GM23338 (cell line): ENCODE measurements at regions not wholly inside any gene's neighbourhood (a gene's known extent, or its start where the extent isn't known, plus 50 kb on each side); places are given as distances from the start of the nearest gene placed in this dataset.

Experiments
- ATAC-seq: fragments of 200-7000 bp; cut with Tn5 transposase; 3 replicates; pipeline ENCODE4 v1.9.1; 2020
- DNase-seq: peaks from one replicate; pipeline ENCODE4 v3.0.0-alpha.2; 2015; ENCODE audit warnings: low spot score
- H2AFZ ChIP-seq: fragments of 200-600 bp; sonication (generic); 2 replicates; pipeline ENCODE4 v1.8.0; 2016; ENCODE audit warnings: antibody characterized with exemption, mild to moderate bottlenecking, moderate library complexity
- H3F3A ChIP-seq: fragments of 200-600 bp; sonication (generic); replicated peaks from 2 replicates; pipeline ENCODE4 v1.8.0; 2017; ENCODE audit warnings: antibody characterized with exemption, mixed run types, low read depth
- H3K27ac ChIP-seq: fragments of 200-600 bp; sonication (generic); 2 replicates; pipeline ENCODE4 v1.6.1; 2016; ENCODE audit warnings: low read depth
- H3K27me3 ChIP-seq: fragments of 200-600 bp; sonication (generic); 2 replicates; pipeline ENCODE4 v1.8.0; 2016; ENCODE audit warnings: mild to moderate bottlenecking, mixed run types, moderate library complexity; ENCODE audit not compliant: insufficient read depth
- H3K36me3 ChIP-seq: fragments of 200-600 bp; sonication (generic); 2 replicates; pipeline ENCODE4 v1.8.0; 2016; ENCODE audit warnings: mild to moderate bottlenecking; ENCODE audit not compliant: insufficient read depth
- H3K4me1 ChIP-seq: fragments of 200-600 bp; sonication (generic); 2 replicates; pipeline ENCODE4 v1.8.0; 2016; ENCODE audit warnings: mild to moderate bottlenecking, moderate library complexity; ENCODE audit not compliant: insufficient read depth
- H3K4me2 ChIP-seq: fragments of 200-600 bp; sonication (generic); 2 replicates; pipeline ENCODE4 v1.7.1; 2017; ENCODE audit warnings: mixed run types
- H3K4me3 ChIP-seq: fragments of 200-600 bp; sonication (generic); 2 replicates; pipeline ENCODE4 v1.6.1; 2016; ENCODE audit warnings: mixed run types
- H3K79me2 ChIP-seq: fragments of 200-600 bp; sonication (generic); replicated peaks from 2 replicates; pipeline ENCODE4 v1.8.0; 2017; ENCODE audit warnings: mild to moderate bottlenecking; ENCODE audit not compliant: insufficient read depth
- H3K9me2 ChIP-seq: fragments of 200-600 bp; sonication (generic); 2 replicates; pipeline ENCODE4 v1.8.0; 2017; ENCODE audit not compliant: insufficient read depth
- H4K20me1 ChIP-seq: fragments of 200-600 bp; sonication (generic); replicated peaks from 2 replicates; pipeline ENCODE4 v1.8.0; 2017; ENCODE audit warnings: mild to moderate bottlenecking; ENCODE audit not compliant: insufficient read depth
- H3K27ac Mint-ChIP-seq: 2 replicates; pipeline ENCODE4 v1.8.0; 2020; ENCODE audit warnings: inconsistent platforms, mild to moderate bottlenecking, moderate library complexity, mixed read lengths
- H3K27me3 Mint-ChIP-seq: 3 replicates; pipeline ENCODE4 v1.8.0; 2022; ENCODE audit warnings: low read depth, mild to moderate bottlenecking, moderate library complexity, mixed read lengths, inconsistent platforms; ENCODE audit not compliant: insufficient read depth, poor library complexity
- H3K36me3 Mint-ChIP-seq: 3 replicates; pipeline ENCODE4 v1.8.0; 2021; ENCODE audit warnings: low read depth, mild to moderate bottlenecking, inconsistent platforms, moderate library complexity, mixed read lengths
- H3K4me1 Mint-ChIP-seq: 3 replicates; pipeline ENCODE4 v1.8.0; 2020; ENCODE audit warnings: mild to moderate bottlenecking, inconsistent platforms, mixed read lengths
- H3K4me3 Mint-ChIP-seq: 3 replicates; pipeline ENCODE4 v1.8.0; 2021; ENCODE audit warnings: moderate library complexity, mild to moderate bottlenecking, inconsistent platforms, mixed read lengths
- H3K9me3 Mint-ChIP-seq: 3 replicates; pipeline ENCODE4 v1.8.0; 2020; ENCODE audit warnings: moderate library complexity, mild to moderate bottlenecking, inconsistent platforms, mixed read lengths
- CREB1 ChIP-seq: fragments of 250-450 bp; sonication (Bioruptor Pico); IDR thresholded peaks from 2 replicates; pipeline ENCODE4 v1.5.0; 2020; ENCODE audit warnings: low read depth, mild to moderate bottlenecking, moderate library complexity
- EZH2 ChIP-seq: fragments of 200-600 bp; sonication (generic); IDR thresholded peaks from one replicate; pipeline ENCODE4 v1.8.0; 2017; ENCODE audit warnings: antibody characterized with exemption, mild to moderate bottlenecking, low read depth; ENCODE audit not compliant: unreplicated experiment
- EZH2phosphoT487 ChIP-seq: fragments of 200-600 bp; sonication (generic); IDR thresholded peaks from one replicate; pipeline ENCODE4 v1.8.1; 2018; ENCODE audit warnings: antibody characterized with exemption; ENCODE audit not compliant: unreplicated experiment
- JUNB ChIP-seq: IDR thresholded peaks from one replicate; pipeline ENCODE4 v1.6.1; 2016; ENCODE audit warnings: antibody characterized with exemption; ENCODE audit not compliant: unreplicated experiment
- NANOG ChIP-seq: IDR thresholded peaks from 2 replicates; pipeline ENCODE4 v1.6.1; 2016; ENCODE audit warnings: antibody characterized with exemption, borderline replicate concordance
- POLR2AphosphoS5 ChIP-seq: IDR thresholded peaks from 2 replicates; pipeline ENCODE4 v1.6.1; 2016; ENCODE audit warnings: antibody characterized with exemption, low read depth
- STAT1 ChIP-seq: IDR thresholded peaks from one replicate; pipeline ENCODE4 v1.6.1; 2016; ENCODE audit warnings: antibody characterized with exemption; ENCODE audit not compliant: unreplicated experiment
- ZNF114 ChIP-seq: fragments of 250-450 bp; sonication (Bioruptor Pico); IDR thresholded peaks from 2 replicates; pipeline ENCODE4 v1.5.0; 2020; ENCODE audit warnings: mild to moderate bottlenecking, moderate library complexity
- ZNF331 ChIP-seq: fragments of 250-450 bp; sonication (Bioruptor Pico); IDR thresholded peaks from 2 replicates; pipeline ENCODE4 v1.5.0; 2020; ENCODE audit warnings: low read depth, mild to moderate bottlenecking, moderate library complexity
- TF ChIP-seq, protein P1 (sequence below), 2 experiments: fragments of 200-600 bp in 1 of 2; sonication (generic) in 1 of 2; conservative IDR thresholded peaks; 2 replicates each; pipeline versions ENCODE4 v1.5.1 to v1.6.1; 2016 to 2017; ENCODE audit warnings: antibody characterized with exemption in 2 of 2, low read depth in 2 of 2, mild to moderate bottlenecking in 2 of 2, moderate library complexity in 1 of 2
- TF ChIP-seq, protein P2 (sequence below): IDR thresholded peaks from 2 replicates; pipeline ENCODE4 v1.6.1; 2016; ENCODE audit warnings: antibody characterized with exemption
- TF ChIP-seq, protein P3 (sequence below): fragments of 250-450 bp; sonication (Bioruptor Pico); IDR thresholded peaks from 2 replicates; pipeline ENCODE4 v1.5.0; 2020; ENCODE audit warnings: mild to moderate bottlenecking, moderate library complexity
- TF ChIP-seq, protein P4 (sequence below): IDR thresholded peaks from one replicate; pipeline ENCODE4 v1.6.1; 2018; ENCODE audit warnings: antibody characterized with exemption; ENCODE audit not compliant: unreplicated experiment

DNA sequence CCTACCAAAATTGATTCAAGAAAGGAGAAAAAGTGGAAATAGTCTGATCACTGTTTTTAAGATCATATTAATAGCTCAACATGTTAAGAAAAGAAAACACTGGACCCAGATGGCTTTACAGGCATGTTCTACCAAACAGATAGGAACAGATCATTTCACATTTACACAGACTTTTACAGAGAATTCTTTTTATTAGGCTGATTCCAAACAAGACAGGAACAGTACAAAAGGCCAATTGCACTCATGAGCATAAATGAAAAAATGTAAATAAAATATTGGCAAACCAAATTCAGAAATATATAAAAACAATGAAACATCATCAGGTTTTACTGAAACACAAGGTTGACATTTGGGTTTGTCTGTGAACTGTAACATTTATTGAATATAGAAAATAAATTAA is 106.5 kb downstream of the WNT5A start:
- no peaks in the 10 kb centered on the region for H3K79me2 ChIP-seq
- Mint-ChIP-seq H3K36me3 (no peaks in the 10 kb centered on the region), H3K4me3 (no peak overlapping the region), H3K27ac (no peak overlapping the region), H3K27me3 (no peaks in the 10 kb centered on the region), H3K4me1 (no peaks in the 10 kb centered on the region), H3K9me3 (no peaks in the 10 kb centered on the region)
- H3K4me1 ChIP-seq: no peaks in the 10 kb centered on the region
- TF ChIP-seq CREB1: no peak
- no peak for TF ChIP-seq ZNF114 (CRISPR knock-in tag)
- no peak for TF ChIP-seq NANOG
- TF ChIP-seq EZH2: no peak
- TF ChIP-seq STAT1: no peak
- no peak for TF ChIP-seq ZNF331 (CRISPR knock-in tag)
- TF ChIP-seq, protein P1, sequence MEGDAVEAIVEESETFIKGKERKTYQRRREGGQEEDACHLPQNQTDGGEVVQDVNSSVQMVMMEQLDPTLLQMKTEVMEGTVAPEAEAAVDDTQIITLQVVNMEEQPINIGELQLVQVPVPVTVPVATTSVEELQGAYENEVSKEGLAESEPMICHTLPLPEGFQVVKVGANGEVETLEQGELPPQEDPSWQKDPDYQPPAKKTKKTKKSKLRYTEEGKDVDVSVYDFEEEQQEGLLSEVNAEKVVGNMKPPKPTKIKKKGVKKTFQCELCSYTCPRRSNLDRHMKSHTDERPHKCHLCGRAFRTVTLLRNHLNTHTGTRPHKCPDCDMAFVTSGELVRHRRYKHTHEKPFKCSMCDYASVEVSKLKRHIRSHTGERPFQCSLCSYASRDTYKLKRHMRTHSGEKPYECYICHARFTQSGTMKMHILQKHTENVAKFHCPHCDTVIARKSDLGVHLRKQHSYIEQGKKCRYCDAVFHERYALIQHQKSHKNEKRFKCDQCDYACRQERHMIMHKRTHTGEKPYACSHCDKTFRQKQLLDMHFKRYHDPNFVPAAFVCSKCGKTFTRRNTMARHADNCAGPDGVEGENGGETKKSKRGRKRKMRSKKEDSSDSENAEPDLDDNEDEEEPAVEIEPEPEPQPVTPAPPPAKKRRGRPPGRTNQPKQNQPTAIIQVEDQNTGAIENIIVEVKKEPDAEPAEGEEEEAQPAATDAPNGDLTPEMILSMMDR (conservative IDR thresholded peaks at IDR 0.05; ENCODE audit: low read depth in 2 of 2): no peak
- TF ChIP-seq, protein P2, sequence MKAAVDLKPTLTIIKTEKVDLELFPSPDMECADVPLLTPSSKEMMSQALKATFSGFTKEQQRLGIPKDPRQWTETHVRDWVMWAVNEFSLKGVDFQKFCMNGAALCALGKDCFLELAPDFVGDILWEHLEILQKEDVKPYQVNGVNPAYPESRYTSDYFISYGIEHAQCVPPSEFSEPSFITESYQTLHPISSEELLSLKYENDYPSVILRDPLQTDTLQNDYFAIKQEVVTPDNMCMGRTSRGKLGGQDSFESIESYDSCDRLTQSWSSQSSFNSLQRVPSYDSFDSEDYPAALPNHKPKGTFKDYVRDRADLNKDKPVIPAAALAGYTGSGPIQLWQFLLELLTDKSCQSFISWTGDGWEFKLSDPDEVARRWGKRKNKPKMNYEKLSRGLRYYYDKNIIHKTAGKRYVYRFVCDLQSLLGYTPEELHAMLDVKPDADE: no peak
- TF ChIP-seq POLR2AphosphoS5: no peak
- TF ChIP-seq, protein P3, sequence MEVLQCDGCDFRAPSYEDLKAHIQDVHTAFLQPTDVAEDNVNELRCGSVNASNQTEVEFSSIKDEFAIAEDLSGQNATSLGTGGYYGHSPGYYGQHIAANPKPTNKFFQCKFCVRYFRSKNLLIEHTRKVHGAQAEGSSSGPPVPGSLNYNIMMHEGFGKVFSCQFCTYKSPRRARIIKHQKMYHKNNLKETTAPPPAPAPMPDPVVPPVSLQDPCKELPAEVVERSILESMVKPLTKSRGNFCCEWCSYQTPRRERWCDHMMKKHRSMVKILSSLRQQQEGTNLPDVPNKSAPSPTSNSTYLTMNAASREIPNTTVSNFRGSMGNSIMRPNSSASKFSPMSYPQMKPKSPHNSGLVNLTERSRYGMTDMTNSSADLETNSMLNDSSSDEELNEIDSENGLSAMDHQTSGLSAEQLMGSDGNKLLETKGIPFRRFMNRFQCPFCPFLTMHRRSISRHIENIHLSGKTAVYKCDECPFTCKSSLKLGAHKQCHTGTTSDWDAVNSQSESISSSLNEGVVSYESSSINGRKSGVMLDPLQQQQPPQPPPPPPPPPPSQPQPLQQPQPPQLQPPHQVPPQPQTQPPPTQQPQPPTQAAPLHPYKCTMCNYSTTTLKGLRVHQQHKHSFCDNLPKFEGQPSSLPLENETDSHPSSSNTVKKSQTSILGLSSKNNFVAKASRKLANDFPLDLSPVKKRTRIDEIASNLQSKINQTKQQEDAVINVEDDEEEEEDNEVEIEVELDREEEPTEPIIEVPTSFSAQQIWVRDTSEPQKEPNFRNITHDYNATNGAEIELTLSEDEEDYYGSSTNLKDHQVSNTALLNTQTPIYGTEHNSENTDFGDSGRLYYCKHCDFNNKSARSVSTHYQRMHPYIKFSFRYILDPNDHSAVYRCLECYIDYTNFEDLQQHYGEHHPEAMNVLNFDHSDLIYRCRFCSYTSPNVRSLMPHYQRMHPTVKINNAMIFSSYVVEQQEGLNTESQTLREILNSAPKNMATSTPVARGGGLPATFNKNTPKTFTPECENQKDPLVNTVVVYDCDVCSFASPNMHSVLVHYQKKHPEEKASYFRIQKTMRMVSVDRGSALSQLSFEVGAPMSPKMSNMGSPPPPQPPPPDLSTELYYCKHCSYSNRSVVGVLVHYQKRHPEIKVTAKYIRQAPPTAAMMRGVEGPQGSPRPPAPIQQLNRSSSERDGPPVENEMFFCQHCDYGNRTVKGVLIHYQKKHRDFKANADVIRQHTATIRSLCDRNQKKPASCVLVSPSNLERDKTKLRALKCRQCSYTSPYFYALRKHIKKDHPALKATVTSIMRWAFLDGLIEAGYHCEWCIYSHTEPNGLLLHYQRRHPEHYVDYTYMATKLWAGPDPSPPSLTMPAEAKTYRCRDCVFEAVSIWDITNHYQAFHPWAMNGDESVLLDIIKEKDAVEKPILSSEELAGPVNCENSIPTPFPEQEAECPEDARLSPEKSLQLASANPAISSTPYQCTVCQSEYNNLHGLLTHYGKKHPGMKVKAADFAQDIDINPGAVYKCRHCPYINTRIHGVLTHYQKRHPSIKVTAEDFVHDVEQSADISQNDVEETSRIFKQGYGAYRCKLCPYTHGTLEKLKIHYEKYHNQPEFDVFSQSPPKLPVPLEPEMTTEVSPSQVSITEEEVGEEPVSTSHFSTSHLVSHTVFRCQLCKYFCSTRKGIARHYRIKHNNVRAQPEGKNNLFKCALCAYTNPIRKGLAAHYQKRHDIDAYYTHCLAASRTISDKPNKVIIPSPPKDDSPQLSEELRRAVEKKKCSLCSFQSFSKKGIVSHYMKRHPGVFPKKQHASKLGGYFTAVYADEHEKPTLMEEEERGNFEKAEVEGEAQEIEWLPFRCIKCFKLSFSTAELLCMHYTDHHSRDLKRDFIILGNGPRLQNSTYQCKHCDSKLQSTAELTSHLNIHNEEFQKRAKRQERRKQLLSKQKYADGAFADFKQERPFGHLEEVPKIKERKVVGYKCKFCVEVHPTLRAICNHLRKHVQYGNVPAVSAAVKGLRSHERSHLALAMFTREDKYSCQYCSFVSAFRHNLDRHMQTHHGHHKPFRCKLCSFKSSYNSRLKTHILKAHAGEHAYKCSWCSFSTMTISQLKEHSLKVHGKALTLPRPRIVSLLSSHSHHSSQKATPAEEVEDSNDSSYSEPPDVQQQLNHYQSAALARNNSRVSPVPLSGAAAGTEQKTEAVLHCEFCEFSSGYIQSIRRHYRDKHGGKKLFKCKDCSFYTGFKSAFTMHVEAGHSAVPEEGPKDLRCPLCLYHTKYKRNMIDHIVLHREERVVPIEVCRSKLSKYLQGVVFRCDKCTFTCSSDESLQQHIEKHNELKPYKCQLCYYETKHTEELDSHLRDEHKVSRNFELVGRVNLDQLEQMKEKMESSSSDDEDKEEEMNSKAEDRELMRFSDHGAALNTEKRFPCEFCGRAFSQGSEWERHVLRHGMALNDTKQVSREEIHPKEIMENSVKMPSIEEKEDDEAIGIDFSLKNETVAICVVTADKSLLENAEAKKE (CRISPR knock-in tag): no peak
- TF ChIP-seq, protein P4, sequence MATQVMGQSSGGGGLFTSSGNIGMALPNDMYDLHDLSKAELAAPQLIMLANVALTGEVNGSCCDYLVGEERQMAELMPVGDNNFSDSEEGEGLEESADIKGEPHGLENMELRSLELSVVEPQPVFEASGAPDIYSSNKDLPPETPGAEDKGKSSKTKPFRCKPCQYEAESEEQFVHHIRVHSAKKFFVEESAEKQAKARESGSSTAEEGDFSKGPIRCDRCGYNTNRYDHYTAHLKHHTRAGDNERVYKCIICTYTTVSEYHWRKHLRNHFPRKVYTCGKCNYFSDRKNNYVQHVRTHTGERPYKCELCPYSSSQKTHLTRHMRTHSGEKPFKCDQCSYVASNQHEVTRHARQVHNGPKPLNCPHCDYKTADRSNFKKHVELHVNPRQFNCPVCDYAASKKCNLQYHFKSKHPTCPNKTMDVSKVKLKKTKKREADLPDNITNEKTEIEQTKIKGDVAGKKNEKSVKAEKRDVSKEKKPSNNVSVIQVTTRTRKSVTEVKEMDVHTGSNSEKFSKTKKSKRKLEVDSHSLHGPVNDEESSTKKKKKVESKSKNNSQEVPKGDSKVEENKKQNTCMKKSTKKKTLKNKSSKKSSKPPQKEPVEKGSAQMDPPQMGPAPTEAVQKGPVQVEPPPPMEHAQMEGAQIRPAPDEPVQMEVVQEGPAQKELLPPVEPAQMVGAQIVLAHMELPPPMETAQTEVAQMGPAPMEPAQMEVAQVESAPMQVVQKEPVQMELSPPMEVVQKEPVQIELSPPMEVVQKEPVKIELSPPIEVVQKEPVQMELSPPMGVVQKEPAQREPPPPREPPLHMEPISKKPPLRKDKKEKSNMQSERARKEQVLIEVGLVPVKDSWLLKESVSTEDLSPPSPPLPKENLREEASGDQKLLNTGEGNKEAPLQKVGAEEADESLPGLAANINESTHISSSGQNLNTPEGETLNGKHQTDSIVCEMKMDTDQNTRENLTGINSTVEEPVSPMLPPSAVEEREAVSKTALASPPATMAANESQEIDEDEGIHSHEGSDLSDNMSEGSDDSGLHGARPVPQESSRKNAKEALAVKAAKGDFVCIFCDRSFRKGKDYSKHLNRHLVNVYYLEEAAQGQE: no peak
- no peak for TF ChIP-seq JUNB
- TF ChIP-seq EZH2phosphoT487: no peak
- no peak overlapping the region for H3K4me3 ChIP-seq
- no peaks in the 10 kb centered on the region for H3K36me3 ChIP-seq
- no peak overlapping the region for H3K4me2 ChIP-seq
- no peak for DNase-seq
- H4K20me1 ChIP-seq: no peaks in the 10 kb centered on the region
- no peaks in the 10 kb centered on the region for H3F3A ChIP-seq
- no peak overlapping the region for H2AFZ ChIP-seq
- H3K9me2 ChIP-seq: no peaks in the 10 kb centered on the region
- no peak overlapping the region for H3K27ac ChIP-seq
- H3K27me3 ChIP-seq: no peaks in the 10 kb centered on the region
- no peak for ATAC-seq
